ENCODE measurements at regions not wholly inside any gene's neighbourhood (a gene's known extent, or its start where the extent isn't known, plus 50 kb on each side); places are given as distances from the start of the nearest gene placed in this dataset.

- Histone ChIP-seq H3K4me1 (no peaks in the 10 kb centered on the region), H3K36me3 (no peaks in the 10 kb centered on the region), H3K27me3 (no peaks in the 10 kb centered on the region), H3K4me3 (no peak overlapping the region), H3K27ac (no peak overlapping the region), H3K9me3 (no peaks in the 10 kb centered on the region)
- no peak for TF ChIP-seq EP300 (IDR thresholded peaks at IDR 0.05)
- no peak for TF ChIP-seq POLR2AphosphoS5 (IDR thresholded peaks at IDR 0.05)
- TF ChIP-seq CTCF (IDR thresholded peaks at IDR 0.05) = no peak
- TF ChIP-seq POLR2A (IDR thresholded peaks at IDR 0.05) = no peak
- DNase-seq (no peak), ATAC-seq (ENCODE audit: low FRiP score in 2 of 2) (no peak)
- WGBS, 2 donors = 91% methylated on average over 7 of the region's 7 CpGs
These were observed 52.5 kb upstream of the SYN3 start for GRCh38 chr22:33110562-33111163.

GRCh38 chr22:33109514-33110430, 51.6 kb upstream of the SYN3 start:
- ATAC-seq (ENCODE audit: low FRiP score in 2 of 2) (no peak), DNase-seq (no peak)
- Histone ChIP-seq H3K9me3 (no peaks in the 10 kb centered on the region), H3K36me3 (no peaks in the 10 kb centered on the region), H3K4me1 (no peaks in the 10 kb centered on the region), H3K27me3 (no peaks in the 10 kb centered on the region), H3K27ac (no peak overlapping the region), H3K4me3 (no peak overlapping the region)
- 80 to 89% methylated on average over 7 of the region's 7 CpGs for WGBS, 2 donors
- TF ChIP-seq POLR2AphosphoS5 (IDR thresholded peaks at IDR 0.05) (no peak), EP300 (IDR thresholded peaks at IDR 0.05) (no peak), POLR2A (IDR thresholded peaks at IDR 0.05) (no peak), CTCF (IDR thresholded peaks at IDR 0.05) (no peak)

- ATAC-seq (ENCODE audit: low FRiP score in 2 of 2) = no peak
- DNase-seq = no peak
- TF ChIP-seq CTCF (IDR thresholded peaks at IDR 0.05) (no peak), POLR2AphosphoS5 (IDR thresholded peaks at IDR 0.05) (no peak), EP300 (IDR thresholded peaks at IDR 0.05) (no peak), POLR2A (IDR thresholded peaks at IDR 0.05) (no peak)
- no peaks in the 10 kb centered on the region for H3K27me3 ChIP-seq
- H3K9me3 ChIP-seq = peaks cover 0 to 4% (median 0%) of the 10 kb centered on the region in 4 donors
- H3K4me3 ChIP-seq = no peak overlapping the region
- no peaks in the 10 kb centered on the region for H3K4me1 ChIP-seq
- H3K36me3 ChIP-seq = no peaks in the 10 kb centered on the region
- H3K27ac ChIP-seq = no peak overlapping the region
- WGBS, 2 donors = 68 to 69% methylated on average over 5 of the region's 5 CpGs
These were observed 49.9 kb upstream of the SYN3 start for GRCh38 chr22:33108037-33108436.

Small RNAs in the stretch of these regions (small RNA-seq; reads per million reads assigned to genes)
- 0 reads per million in 4 donors for gene Z82198.3
